Lung (tissue), 11 donors: ENCODE measurements at regions not wholly inside any gene's neighbourhood (a gene's known extent, or its start where the extent isn't known, plus 50 kb on each side); places are given as distances from the start of the nearest gene placed in this dataset.
"Not testable (repeated sequence)": the region's sequence is repeated elsewhere in the genome, so short reads cannot be mapped to it uniquely, and the experiment has no call there.

ENCODE experiments used
- ATAC-seq: fragments of 200-7000 bp; cut with Tn5 transposase; one replicate; pipeline ENCODE4 v1.9.1; 2020; ENCODE audit warnings: moderate number of reproducible peaks; ENCODE audit not compliant: insufficient read depth, low FRiP score
- DNase-seq, 3 donors: peaks; one replicate each; pipeline ENCODE4 v3.0.0-alpha.2; 2013 to 2017
- H3K27ac ChIP-seq, 2 donors: one replicate each; pipeline ENCODE4 v1.5.1; 2013; ENCODE audit warnings: mild to moderate bottlenecking in 2 of 2, moderate library complexity in 2 of 2, control low read depth in 1 of 2, inconsistent platforms in 1 of 2, low read depth in 1 of 2, low read length in 1 of 2
- H3K27me3 ChIP-seq, 3 donors: one replicate each; pipeline ENCODE4 v1.5.1; 2013; ENCODE audit warnings: low read length in 2 of 3; ENCODE audit not compliant: control insufficient read depth in 3 of 3, insufficient read depth in 3 of 3
- H3K36me3 ChIP-seq, 4 donors: one replicate each; pipeline ENCODE4 v1.5.1; 2013; ENCODE audit warnings: low read length in 4 of 4, mild to moderate bottlenecking in 1 of 4, moderate library complexity in 1 of 4; ENCODE audit not compliant: control insufficient read depth in 4 of 4, insufficient read depth in 4 of 4
- H3K4me1 ChIP-seq, 5 donors: one replicate each; pipeline ENCODE4 v1.5.1; 2013; ENCODE audit warnings: low read length in 5 of 5, mild to moderate bottlenecking in 2 of 5, moderate library complexity in 1 of 5; ENCODE audit not compliant: control insufficient read depth in 5 of 5, insufficient read depth in 5 of 5
- H3K4me3 ChIP-seq: one replicate; pipeline ENCODE4 v1.5.1; 2013; ENCODE audit warnings: mild to moderate bottlenecking, control low read depth, moderate library complexity
- H3K9ac ChIP-seq, 2 donors: one replicate each; pipeline ENCODE4 v1.5.1; 2013; ENCODE audit warnings: low read length in 2 of 2, control low read depth in 1 of 2; ENCODE audit not compliant: insufficient read depth in 1 of 2
- H3K9me3 ChIP-seq, 4 donors: one replicate each; pipeline ENCODE4 v1.5.1; 2013; ENCODE audit warnings: low read length in 3 of 4, mild to moderate bottlenecking in 1 of 4, moderate library complexity in 1 of 4; ENCODE audit not compliant: control insufficient read depth in 4 of 4, insufficient read depth in 3 of 4
- WGBS, 2 donors: extraction: QIAGEN DNeasy Blood & Tissue Kit; methylation state at CpG; one replicate each; pipeline ENCODE4 v1.1.7; 2013; 5-methylcytosine and 5-hydroxymethylcytosine counted together
- TF ChIP-seq, protein P1 (sequence below): IDR thresholded peaks from 2 replicates; pipeline ENCODE4 v1.5.1; 2012; ENCODE audit warnings: mild to moderate bottlenecking; ENCODE audit errors: control extremely low read depth, extremely low read depth
- donor health status: control.
- donor health status: control.
- donor health status: Bipolar disorder and iron deficiency.
- donor health status: healthy.
- donor health status: DM: yes; HTN: yes; CAD: no.

DNA sequence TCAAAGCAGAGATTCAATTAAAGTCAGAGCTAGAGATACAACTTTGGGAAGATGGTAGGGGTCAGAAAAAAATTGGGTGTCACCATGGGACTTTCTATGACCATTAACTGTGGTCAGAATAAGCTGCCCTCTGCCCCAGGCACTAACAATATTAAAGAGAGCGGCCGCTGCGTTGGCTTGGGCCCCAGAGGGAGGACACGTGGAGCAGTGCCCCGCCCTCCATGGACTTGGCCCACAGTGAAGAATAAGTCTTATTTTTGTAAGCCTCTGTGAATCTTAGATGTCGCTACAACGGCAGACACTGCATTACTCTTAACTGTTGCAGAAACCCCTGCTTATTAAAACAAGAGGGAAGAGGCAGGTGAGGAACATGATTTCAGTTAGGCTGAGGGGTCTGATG lies 172.7 kb downstream of the UQCRFS1 start:
- DNase-seq (no peak), ATAC-seq (no peak)
- WGBS, 2 donors = 64 to 70% methylated on average over 7 of the region's 7 CpGs
- Histone ChIP-seq H3K9ac (no peak overlapping the region), H3K36me3 (no peaks in the 10 kb centered on the region), H3K27ac (no peak overlapping the region), H3K27me3 (peaks cover 0 to 2% (median 0%) of the 10 kb centered on the region in 3 donors), H3K9me3 (peaks cover 0 to 6% (median 0%) of the 10 kb centered on the region in 4 donors), H3K4me3 (no peak overlapping the region), H3K4me1 (no peaks in the 10 kb centered on the region)
- TF ChIP-seq, protein P1, sequence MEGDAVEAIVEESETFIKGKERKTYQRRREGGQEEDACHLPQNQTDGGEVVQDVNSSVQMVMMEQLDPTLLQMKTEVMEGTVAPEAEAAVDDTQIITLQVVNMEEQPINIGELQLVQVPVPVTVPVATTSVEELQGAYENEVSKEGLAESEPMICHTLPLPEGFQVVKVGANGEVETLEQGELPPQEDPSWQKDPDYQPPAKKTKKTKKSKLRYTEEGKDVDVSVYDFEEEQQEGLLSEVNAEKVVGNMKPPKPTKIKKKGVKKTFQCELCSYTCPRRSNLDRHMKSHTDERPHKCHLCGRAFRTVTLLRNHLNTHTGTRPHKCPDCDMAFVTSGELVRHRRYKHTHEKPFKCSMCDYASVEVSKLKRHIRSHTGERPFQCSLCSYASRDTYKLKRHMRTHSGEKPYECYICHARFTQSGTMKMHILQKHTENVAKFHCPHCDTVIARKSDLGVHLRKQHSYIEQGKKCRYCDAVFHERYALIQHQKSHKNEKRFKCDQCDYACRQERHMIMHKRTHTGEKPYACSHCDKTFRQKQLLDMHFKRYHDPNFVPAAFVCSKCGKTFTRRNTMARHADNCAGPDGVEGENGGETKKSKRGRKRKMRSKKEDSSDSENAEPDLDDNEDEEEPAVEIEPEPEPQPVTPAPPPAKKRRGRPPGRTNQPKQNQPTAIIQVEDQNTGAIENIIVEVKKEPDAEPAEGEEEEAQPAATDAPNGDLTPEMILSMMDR = no peak

DNA sequence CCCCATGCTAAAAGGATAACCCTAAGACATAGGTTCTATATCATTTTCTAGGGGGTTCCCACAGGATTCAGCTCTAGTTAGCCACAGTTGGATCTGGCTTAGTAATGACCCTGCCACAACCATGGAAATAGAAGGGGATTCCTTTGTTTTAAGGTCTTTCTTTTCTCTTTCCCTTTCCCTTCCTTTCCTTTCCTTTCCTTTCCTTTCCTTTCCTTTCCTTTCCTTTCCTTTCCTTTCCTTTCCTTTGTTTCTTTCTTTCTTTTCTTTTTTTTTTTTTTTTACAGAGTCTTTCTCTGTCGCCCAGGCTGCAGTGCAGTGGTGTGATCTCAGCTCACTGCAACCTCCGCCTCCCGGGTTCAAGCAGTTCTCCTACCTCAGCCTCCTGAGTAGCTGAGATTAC lies 173.9 kb downstream of the UQCRFS1 start:
- H3K9me3 ChIP-seq, DNase-seq, H3K36me3 ChIP-seq, ATAC-seq, H3K4me1 ChIP-seq, H3K27me3 ChIP-seq, H3K27ac ChIP-seq, H3K4me3 ChIP-seq, H3K9ac ChIP-seq: not testable (repeated sequence)
- 65 to 92% methylated on average over 3 of the region's 3 CpGs for WGBS, 2 donors

DNA sequence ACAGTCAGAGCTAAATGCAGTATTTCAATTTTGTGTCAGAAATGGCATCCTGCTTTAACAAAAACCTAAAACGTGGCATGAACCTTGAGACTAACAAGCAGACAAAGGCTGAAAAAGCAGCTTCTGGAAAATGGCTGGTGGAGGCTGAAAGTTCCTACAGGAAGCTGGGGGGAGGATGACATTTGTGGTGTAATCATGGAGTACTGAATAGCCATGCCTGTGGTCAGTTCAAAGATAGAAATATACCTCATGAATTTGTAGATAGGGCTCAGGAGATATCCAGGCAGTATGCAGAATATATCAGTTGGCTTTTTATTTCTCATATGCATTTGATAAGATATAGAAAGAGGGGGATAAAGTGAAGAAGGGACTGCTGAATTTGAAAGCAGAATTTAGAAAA lies 181.7 kb downstream of the UQCRFS1 start:
- Histone ChIP-seq H3K27ac (no peak overlapping the region), H3K4me1 (no peaks in the 10 kb centered on the region), H3K9ac (no peak overlapping the region), H3K9me3 (peaks cover 0 to 11% (median 0%) of the 10 kb centered on the region in 4 donors), H3K27me3 (no peaks in the 10 kb centered on the region), H3K4me3 (no peak overlapping the region), H3K36me3 (no peaks in the 10 kb centered on the region)
- DNase-seq = no peak
- TF ChIP-seq, protein P1 = no peak
- no peak for ATAC-seq
- 49 to 70% methylated on average over 1 of the region's 1 CpG for WGBS, 2 donors

DNA sequence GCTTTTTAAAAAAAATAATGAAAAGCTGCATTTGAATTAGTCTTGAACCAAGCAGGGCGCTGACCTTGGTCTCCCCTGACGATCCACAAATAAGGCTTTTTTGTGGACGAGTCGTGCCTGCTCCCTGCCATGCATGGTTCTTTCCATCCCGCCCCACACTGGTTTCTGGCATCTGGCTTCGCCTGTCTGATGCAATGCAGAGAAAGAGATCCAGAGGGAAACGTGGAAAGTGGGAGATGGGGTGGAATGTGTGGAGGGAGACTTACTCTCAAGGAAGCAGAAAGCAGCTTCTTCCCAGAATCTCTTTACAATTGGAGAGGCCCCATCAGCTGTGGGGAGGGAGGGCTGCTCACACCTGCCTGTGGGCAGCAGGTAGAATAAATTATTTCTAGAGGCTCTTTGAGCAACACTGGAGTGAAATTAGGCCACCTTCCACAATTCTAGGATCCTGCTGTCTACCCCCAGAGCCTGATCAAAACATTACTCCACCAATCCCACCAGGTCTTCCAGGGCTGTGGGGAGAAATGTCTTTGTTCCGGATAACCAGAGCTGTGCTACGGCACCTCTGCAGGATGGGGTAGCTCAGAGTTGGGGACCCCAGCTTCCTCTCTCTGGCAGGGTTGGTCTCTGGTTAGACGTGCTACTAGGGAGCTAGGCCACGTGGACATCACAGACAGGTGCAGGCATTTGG lies 183.5 kb downstream of the UQCRFS1 start:
- Histone ChIP-seq H3K4me1 (no peaks in the 10 kb centered on the region), H3K27ac (no peak overlapping the region), H3K4me3 (no peak overlapping the region), H3K36me3 (no peaks in the 10 kb centered on the region), H3K9ac (no peak overlapping the region), H3K27me3 (no peaks in the 10 kb centered on the region), H3K9me3 (peaks cover 0 to 9% (median 0%) of the 10 kb centered on the region in 4 donors)
- ATAC-seq (no peak), DNase-seq (no peak)
- TF ChIP-seq, protein P1 = no peak
- WGBS, 2 donors = 81 to 83% methylated on average over 11 of the region's 11 CpGs
